COLO668 (cell line): ENCODE measurements at regions not wholly inside any gene's neighbourhood (a gene's known extent, or its start where the extent isn't known, plus 50 kb on each side); places are given as distances from the start of the nearest gene placed in this dataset.

Experiments
- DNase-seq: peaks from one replicate; lab custom pipeline; 2025; ENCODE audit not compliant: unreplicated experiment; lab: John Stamatoyannopoulos, UW

DNA sequence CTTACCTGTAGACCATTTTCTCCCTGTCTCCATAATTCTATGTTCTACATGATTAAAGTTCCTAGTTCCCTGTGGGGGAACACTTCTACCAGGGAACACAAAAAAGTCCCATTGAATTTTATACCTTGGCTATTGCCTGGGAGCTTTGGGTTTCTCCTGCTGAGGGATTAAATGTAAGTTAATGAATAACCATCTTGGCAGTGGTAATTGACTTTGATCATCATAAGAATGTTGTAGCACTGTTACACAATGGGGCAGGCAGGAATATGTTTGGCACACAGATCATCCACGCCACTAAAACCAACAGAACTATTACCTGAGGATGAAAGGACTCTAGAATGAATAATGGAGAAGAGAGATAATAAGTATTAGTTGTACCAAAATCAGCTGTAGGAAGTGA lies 1106.2 kb upstream of the GJE1 start:
- peak; percentile 3 for DNase-seq

DNA sequence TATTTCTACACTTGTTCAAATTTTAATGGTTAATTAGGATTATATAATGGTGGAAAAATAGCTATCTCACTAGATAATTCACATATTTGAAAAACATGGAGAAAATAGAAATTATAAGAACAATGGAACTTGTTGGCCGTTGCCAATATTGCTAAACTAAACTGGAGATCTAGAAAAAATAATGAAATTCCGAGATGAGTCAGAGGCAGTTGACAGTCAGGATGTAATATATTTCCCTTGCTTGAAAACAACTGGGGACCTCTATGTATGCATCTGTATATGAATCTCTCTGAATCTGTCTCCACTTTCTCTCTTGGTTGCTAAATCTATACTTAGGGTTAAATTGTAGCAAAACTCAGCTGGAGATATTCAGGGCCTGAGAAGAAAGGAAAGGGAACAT lies 1108.2 kb upstream of the GJE1 start:
- no peak for DNase-seq

DNA sequence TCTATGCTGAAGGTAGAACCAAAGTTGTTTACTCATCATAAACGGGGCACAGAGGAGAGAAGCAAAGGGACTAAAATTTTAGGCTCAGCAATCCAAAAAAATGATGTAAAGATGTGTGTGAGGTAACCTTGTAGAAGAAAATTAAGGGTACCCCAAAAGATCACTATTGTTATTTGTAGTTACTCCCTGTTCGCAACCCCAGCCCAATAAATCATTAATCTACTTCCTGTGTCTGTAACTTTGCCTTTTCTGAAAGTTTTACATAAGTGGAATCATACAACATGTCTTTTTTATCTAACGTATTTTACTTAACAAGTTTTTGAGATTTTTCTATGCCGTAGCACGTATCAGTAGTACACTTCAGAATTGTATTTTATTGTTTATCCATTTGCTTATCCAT lies 1114.8 kb upstream of the GJE1 start:
- DNase-seq = no peak

DNA sequence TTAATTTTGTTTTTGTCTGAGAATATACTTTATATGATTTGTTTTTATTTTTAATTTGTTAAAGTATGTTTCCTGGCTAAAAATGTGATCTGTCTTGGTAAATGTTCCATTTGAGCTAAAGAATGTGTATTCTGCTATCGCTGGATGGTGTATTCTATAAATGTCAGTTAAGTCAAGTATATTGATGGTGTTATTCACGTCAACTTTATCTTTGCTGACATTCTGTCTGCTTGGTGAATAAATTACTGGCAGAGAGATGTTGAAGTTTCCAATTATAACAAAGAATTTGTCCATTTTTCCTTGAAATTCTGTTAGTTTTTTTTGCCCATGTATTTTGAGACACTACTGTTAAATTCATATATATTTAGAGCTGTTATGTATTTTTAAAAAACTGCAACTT lies 1131.8 kb upstream of the GJE1 start:
- no peak for DNase-seq

DNA sequence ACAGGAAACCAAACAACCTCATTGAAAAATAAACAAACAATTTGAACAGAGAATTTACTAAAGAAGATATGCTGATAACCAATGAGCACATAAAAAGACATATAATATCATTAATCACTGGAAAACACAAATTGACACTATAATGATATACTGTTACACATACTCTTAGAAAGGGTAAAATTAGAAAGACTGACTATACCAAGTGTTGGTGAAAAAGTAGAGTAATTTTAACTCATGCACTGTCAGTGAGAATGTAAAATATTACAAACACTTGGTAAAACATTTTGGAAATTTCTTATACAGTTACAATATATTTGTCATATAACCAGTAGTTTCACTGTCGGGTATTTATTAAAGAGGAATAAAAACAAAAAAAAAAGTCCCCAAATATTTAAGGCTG lies 1139.2 kb upstream of the GJE1 start:
- no peak for DNase-seq

DNA sequence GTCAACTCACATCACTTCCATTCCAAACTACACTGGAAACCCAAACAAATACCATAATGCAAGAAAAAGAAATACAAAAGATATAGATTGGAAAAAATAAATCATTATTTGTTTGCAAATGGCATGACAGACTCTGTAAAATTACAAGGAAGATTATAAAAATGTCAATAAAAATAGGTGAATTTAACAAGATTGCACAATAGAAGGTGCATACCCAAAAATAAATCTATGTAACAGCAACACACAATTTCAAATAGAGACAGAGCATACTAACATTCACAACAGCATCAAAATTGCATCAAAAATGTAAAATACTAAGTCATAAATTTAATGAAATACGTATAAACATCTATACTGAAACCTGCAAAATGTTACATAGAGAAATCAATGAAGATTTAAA lies 1140.0 kb upstream of the GJE1 start:
- DNase-seq = no peak

DNA sequence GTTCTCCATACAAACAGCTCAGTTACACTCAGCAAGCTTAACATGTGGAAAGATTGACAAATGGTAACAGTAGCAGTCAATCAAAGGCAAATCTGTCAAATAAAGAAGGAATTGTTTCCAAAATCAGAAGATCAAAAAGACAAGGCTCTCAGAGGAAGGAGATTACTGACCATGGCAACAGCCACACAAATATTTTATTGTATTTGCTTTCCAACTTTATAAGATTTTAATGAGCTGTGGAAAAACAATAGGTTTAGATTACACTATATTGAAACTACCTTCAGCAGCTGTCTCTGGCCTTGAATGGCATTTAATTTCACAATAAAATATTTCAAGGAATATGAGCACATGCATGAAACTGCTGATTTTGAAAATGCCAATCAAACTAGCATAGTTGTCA lies 1143.9 kb upstream of the GJE1 start:
- DNase-seq = no peak

DNA sequence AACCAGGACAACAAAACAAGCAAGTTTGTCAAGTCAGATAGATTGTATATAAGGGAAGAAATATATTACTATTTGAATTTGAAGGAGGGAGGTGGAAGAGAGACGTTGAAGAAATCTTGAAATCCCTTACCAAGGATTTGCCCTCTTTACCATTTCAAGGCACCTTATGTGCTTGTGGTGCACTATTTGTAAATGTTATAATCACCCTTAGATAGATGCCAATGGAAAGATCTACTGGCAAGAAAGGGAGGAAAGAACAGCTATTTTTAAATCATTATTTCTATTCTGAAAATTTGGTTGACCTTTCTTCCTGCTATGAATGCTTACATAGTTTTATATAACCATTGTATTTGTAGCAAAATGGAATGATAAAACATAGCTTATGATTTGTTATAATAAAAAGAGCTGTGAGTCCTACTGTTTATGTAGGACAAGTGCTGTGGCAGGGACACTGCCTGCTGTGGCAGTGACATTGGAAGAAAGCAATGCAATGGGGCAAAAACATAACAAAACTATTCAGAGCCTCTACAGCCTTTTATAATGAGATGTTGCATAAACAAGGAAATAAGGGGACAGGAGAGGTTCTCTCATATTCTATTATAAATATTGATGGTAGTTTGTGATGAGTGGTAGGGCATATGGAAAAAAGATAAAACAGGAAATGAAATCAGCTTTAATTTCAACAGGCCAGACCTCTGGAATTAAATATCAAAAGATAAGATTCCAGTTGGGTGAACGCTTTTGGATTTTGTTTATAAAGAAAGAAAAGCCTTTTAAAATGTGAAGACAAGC lies 1145.2 kb upstream of the GJE1 start:
- no peak for DNase-seq

DNA sequence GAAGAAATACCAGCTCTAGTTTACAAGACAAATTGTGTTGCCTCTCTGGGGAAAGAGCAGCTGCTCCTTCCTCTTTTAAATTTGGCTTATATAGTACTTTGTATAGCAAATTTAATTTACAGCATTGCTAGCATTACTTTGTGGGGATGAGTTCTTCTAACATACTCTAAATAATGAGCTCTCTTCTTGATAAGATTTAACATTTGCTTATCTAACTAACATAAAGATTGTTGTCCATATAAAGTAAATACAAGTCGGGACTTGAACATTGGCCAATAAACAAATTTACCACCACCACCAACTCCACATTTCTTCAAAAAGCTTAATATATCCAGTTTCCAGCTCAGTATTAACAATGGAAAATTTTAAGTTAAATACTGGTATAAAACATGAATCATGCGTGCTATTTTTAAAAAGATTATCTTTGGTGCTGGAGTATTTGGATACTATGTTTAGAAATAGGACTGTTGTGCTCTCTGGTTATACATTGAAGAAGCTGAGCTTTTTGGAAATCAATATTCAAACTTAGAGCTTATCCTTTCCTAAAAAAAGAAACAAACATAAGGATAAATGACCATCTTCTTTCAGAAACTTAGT lies 1146.9 kb upstream of the GJE1 start:
- no peak for DNase-seq

DNA sequence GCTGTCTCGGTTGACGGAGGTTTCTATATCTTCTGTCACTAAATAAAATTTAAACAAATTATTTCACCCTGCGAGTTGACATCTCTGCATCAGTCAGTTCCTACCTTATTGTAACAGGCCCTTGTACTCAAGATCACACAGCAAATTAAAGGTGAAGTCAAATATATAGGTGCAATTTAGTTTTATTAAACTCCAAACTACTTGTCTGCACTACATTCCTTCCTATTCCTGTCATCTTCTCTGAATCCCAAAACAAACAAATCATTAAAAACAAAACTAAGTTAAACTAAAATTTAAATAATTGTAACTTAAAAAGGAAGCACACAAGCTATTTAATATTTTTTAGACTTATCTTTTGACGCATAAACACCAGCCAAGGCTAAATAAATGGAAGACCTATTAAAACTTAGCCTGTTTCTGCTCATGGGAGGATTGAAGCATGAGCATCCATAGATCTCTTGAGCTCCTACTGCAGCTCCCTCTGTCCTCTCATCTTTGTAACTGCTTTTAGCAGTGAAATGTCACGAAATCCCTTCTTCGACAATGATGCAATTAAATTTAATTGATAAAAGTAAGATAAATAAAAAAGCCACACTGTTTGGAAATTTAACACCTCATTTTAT lies 1152.3 kb upstream of the GJE1 start:
- DNase-seq = no peak

DNA sequence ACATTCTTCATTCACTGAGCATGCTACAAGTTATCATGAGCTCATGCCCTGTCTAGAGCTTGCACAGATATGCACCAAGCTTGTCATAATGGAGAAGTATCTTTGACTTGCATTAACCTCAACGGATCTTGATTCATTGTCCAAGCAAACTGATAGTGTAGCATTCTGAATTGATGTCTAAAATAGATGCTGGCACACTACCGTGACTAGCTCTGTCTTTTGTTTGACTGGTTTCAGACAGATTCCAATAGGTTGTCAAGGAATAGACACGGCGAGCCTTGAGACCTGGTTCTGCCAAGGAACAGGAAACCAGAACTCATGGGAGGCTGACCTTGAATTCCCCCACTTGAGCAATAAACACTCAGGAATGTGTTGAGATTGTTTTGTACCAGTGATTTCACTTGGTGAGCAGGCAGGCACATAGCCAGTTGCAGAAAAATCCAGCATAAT lies 1153.1 kb upstream of the GJE1 start:
- no peak for DNase-seq

DNA sequence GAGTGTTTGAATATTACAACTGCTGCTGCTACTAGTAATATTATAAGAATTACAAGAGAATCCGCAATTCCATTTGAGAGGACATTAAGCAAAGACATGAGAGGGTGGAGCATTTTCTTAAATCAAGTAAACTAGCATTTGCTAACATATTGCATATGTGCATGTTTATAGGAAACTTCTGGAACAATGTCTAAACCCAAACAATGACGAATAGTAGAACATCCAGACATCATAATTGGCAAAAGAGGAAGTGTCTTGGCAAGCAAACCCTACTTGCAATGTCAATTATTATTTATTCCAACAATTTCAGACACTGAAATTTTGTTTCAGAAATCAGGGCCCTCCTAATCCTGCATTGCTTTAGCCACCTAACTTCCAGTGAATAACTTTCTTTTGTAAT lies 1155.3 kb upstream of the GJE1 start:
- no peak for DNase-seq

DNA sequence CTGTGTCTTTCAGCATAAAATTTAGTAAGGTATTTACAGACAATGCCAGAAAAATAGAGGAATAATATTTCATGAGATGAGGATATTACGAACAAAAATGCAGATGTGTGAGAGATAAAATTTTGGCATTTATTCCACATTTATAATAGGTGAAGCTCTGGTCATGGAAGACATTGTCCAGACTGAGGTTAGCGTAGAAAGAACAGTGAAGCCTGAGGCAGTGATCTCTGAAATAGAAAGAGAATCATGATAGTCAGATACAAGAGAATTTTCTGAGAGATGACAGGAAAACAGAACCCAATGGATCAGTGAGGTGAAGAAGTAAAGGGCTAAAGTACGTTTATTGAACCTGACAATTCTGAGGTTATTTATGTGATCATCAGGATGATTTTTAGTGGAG lies 1155.9 kb upstream of the GJE1 start:
- no peak for DNase-seq

DNA sequence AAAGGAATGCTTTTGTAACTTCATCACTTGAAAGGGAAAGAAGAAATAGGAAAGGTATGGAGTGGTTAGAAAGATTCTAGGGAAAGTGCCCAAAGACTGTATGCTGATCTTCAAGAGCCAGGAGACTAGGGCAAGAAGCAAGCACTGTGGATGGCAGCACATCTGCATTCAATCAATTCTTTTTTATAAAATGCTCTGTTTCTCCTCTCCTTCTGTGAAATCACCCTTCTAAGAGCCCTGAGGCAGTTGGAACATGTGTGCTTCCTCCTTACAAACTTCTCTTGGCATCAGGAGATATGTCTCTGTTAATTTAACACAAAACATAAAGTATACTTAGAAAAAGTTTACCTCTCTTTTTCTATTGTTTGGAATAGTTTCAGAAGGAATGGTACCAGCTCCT lies 1162.2 kb upstream of the GJE1 start:
- DNase-seq = no peak

DNA sequence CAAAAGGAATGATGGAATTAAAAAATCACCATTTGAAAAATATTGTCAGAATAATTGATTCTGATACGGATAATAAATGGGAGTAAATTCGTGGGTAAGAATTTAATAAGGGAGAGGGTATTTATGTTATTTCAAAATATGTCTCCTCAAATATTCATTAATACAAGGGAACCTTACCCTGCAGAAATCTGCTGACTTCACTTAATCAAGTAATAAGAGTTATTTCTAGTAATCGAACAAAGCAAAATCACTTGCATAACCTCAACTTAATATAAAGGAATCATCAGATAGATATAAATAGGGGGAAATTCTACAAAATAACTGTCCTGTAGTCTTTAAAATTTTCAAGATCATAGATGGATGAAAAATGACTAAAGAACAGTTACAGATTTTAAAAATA lies 1164.7 kb upstream of the GJE1 start:
- no peak for DNase-seq

DNA sequence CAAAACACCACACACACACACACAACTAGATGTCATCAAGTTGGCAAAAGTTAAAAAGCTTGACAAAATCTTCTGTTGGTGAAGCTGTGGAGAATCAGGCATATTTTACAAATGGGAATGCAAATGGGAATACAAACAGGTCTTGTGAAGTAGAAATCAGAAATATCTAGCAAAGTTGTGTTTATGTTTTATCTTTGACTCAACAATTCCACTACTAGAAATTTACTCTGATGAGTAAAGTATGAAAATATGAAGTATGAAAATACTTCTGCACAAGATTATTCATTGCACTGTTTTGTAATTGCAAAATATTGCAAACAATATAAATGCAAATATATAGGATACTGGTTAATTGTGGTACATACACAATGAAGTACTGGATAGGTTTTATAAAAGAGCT lies 1166.0 kb upstream of the GJE1 start:
- DNase-seq = no peak

DNA sequence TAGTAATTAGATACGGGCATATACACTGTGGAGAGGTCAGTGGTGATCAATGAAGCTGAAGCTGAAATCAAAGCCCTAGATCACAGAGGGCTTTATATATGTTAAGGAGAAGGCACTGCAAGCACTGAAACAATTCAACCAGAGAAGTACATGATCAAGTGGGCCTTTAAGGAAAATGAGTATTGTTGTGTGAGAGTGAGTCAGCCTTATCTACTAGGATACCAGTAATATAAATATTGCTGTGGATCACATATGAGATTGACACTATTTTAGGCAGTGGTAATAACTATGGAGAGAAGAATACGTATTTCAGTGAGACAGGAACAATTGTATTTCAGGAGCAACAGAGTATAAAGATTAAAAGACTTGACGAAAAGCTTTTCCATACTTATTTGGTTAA lies 1172.2 kb upstream of the GJE1 start:
- DNase-seq = no peak

DNA sequence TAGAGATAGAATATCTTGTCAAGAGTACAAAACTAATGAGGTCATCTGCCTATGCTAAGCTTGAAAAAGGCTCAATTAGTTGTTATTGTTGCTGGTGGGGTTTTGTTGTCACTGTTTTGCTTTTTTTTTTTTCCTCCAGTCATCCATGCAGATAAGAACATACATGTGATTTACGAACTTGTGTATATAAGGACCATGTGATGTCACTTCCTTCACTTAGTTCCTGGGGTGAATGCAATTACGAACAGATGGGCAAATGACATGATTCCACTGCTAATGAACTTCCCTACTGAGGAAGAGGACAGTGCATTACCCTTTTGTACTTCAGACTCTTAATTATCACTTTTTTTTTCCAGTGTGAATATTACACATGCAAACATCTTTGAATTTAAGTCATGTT lies 1175.3 kb upstream of the GJE1 start:
- DNase-seq = no peak

DNA sequence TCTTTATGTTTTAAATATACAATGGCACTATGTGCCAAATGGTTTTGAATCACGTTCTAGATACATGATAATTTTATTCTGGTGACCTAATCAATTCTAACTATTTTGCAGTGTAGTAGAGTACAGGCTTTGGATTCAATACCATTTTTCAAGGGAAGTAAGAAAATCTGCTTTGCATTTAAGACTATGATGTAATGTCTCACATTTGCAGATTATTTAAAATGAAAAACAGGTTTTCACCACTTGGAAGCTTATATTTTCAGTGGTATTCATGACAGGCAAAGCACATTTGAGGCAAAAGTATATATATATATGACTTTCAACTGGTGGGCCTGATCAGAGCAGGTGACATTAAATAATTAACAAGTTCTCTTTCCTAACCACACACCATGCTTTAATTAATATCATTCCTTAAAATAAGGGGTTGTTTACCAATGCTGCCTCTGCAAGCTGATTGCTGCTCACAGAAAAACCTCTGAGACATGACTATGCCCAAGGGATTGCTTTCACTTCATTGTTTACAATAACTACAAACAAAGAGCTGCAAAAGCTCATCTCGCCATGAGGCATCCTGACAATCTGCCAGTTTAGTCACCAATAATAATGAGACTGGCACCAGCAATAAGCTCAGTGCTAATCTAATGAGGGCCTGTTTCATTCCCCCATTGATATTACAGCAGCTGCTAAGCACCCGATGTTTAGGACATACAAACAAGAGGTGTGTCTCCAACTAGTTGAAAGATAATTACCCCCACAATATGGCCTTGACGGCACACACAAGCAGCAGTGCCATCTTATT lies 1176.0 kb upstream of the GJE1 start:
- peak; percentile 32 for DNase-seq

DNA sequence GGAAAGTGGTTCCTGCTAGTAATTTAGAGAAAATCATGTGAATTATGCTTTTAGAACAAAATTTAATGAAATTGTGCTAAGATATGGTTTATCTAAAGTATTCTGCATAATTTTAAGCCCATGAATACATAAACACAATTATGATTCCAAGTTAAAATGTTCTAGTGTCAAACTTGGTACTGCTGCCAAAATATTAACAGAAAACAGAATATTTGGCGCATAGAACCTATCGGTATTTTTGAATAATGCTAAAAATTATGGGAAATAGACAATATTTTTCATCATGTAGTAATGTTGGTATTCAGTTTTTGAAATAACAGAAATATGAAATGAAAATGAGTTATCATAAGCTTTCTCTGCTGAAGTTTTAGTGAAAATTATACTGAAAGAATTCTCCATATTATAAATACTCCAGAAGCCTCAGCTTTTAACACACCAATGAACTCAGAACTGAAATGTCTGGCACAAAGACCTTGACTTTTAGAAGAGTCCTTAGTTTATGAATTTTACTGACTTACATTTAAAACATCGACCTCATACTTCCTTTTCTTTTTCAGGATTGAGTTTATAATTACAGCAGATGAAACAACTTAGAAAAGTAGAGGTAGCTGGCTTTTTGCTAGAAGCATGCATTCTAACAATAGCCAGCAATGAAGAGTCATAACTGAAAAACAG lies 1192.3 kb upstream of the GJE1 start:
- DNase-seq = no peak

DNA sequence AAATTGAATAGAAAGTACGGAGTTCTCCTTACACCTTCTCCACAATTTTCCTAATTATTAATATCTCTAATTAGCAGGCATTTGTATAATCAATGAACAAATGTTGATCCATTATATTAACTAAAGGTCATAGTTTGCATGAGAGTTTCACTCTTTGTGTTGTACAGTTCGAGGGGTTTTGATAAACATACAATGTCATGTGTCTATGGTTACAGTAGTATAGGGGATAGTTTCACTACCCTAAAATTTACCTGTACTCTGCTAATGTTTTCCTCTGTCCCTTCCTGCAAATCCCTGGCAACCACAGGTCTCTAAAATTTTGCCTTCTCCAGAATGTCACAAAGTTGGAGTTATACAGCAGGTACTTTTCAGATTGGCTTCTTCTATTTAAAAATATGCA lies 1199.8 kb upstream of the GJE1 start:
- no peak for DNase-seq
